Large intestine (tissue), 3 donors: ENCODE measurements at regions not wholly inside any gene's neighbourhood (a gene's known extent, or its start where the extent isn't known, plus 50 kb on each side); places are given as distances from the start of the nearest gene placed in this dataset.

ENCODE experiments used
- DNase-seq, 2 donors: peaks; one replicate each; pipeline versions ENCODE4 v3.0.0 to v3.0.0-alpha.2; 2013
- H3K27ac ChIP-seq: one replicate; pipeline ENCODE4 v1.5.1; 2013; ENCODE audit warnings: low read length
- H3K27me3 ChIP-seq: 2 replicates; pipeline ENCODE4 v1.6.1; 2013; ENCODE audit warnings: low read length; ENCODE audit not compliant: control insufficient read depth, insufficient read depth
- H3K36me3 ChIP-seq: 2 replicates; pipeline ENCODE4 v1.6.1; 2013; ENCODE audit warnings: low read length; ENCODE audit not compliant: control insufficient read depth, insufficient read depth
- H3K4me1 ChIP-seq: one replicate; pipeline ENCODE4 v1.6.1; 2013; ENCODE audit warnings: low read length; ENCODE audit not compliant: control insufficient read depth, insufficient read depth
- H3K4me3 ChIP-seq: one replicate; pipeline ENCODE4 v1.5.1; 2013; ENCODE audit warnings: low read length
- H3K9me3 ChIP-seq: one replicate; pipeline ENCODE4 v1.6.1; 2013; ENCODE audit warnings: mild to moderate bottlenecking, low read depth, low read length, moderate library complexity; ENCODE audit not compliant: control insufficient read depth
- WGBS: methylation state at CpG from one replicate; pipeline ENCODE4 v1.1.5; 2013; ENCODE audit warnings: low lambda C conversion rate; ENCODE audit not compliant: insufficient coverage; 5-methylcytosine and 5-hydroxymethylcytosine counted together

DNA sequence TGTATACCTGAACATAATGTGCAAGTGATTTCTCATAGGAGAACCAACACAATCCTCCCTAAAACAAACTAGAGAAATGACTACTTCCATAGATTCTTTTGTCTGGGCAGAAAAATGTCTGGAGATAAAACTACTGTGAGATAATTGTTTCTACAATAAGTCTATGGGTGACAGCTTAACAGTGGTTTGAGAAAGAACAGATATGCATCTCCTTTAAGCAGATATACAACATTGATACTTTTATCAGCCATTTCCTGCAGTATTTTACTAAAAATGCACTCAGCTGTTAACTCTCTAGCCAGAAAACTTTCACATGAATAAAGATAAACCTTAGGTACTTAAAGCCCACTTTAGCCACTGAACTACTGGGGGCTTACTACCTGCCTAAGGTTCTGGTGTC lies 1132.4 kb downstream of the EFNB2 start:
- Histone ChIP-seq H3K4me1 (no peaks in the 10 kb centered on the region), H3K36me3 (no peaks in the 10 kb centered on the region)
- DNase-seq: no peak

DNA sequence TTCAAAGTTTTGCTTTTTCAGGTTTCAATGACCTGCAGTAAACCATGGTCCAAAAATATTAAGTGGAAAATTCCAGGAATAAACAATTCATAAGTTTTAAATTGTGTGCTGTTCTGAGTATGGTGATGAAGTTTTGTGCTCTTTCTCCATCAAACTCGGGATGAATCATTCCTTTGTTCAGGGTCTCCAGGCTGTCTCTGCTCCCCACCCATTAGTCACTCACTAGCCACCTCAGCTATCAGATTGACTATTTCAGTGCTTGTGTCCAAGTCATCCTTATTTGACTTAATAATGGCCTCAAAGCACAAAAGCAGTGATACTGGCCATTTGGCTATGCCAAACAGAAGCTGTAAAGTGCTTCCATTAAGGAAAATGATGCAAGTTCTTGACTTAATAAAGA lies 1140.4 kb downstream of the EFNB2 start:
- WGBS: 80% methylated on average over 1 of the region's 1 CpG
- H3K4me1 ChIP-seq: no peaks in the 10 kb centered on the region

More for the DNA sequence above, 1132.4 kb downstream of the EFNB2 start:
- H3K9me3 ChIP-seq: no peaks in the 10 kb centered on the region
- H3K27ac ChIP-seq: no peak overlapping the region
- no peaks in the 10 kb centered on the region for H3K27me3 ChIP-seq
- no peak overlapping the region for H3K4me3 ChIP-seq

DNA sequence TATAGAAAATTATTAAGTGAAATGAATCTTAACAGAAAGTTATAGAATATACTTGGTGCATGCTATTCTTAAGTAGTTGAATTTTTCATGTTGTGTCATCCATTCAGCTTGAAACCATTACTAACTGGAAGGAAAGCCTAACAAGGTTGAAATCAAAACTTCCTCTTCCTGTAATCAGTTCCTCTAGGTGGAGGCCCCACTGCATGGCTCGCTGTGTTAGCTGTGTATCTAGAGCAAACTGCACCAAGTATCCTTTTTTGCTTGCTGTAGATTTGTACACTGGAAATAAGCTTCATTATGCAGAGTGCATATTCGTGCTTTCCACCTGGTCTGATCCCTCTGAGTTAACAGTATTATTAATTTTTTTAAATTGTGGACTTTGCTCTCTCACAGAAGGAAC lies 1146.1 kb downstream of the EFNB2 start:
- H3K4me3 ChIP-seq: no peak overlapping the region
- H3K27ac ChIP-seq: no peak overlapping the region
- no peaks in the 10 kb centered on the region for H3K9me3 ChIP-seq
- WGBS: no CpG with 5 or more reads among the region's 2 CpGs
- no peaks in the 10 kb centered on the region for H3K36me3 ChIP-seq
- DNase-seq: no peak
- no peaks in the 10 kb centered on the region for H3K27me3 ChIP-seq
- no peaks in the 10 kb centered on the region for H3K4me1 ChIP-seq

More for the DNA sequence above, 1140.4 kb downstream of the EFNB2 start:
- no peaks in the 10 kb centered on the region for H3K27me3 ChIP-seq
- no peaks in the 10 kb centered on the region for H3K36me3 ChIP-seq
- H3K4me3 ChIP-seq: no peak overlapping the region
- H3K9me3 ChIP-seq: no peaks in the 10 kb centered on the region
- H3K27ac ChIP-seq: no peak overlapping the region
- no peak for DNase-seq

DNA sequence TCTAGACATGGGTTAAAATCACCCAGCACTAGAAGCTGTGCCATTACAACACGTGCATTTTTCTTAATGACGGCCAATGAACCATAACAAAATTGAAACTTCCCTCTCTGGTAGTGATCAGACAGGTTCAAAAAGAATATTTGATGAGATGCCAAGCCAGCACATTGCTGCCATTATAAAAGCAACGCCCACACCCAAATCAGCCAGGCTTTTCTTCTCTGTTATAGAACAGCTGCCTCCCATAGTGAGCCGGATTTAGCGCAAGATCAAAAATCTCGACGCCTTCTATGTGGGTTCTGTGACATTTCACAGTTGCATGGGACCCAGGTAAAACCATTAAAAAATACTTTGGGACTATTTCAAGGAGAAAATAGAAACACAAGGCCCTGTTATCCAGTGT lies 1158.0 kb downstream of the EFNB2 start:
- H3K27me3 ChIP-seq: no peaks in the 10 kb centered on the region
- DNase-seq: no peak
- H3K27ac ChIP-seq: no peak overlapping the region
- no peaks in the 10 kb centered on the region for H3K4me1 ChIP-seq
- WGBS: no CpG with 5 or more reads among the region's 7 CpGs
- no peak overlapping the region for H3K4me3 ChIP-seq
- no peaks in the 10 kb centered on the region for H3K36me3 ChIP-seq
- no peaks in the 10 kb centered on the region for H3K9me3 ChIP-seq

DNA sequence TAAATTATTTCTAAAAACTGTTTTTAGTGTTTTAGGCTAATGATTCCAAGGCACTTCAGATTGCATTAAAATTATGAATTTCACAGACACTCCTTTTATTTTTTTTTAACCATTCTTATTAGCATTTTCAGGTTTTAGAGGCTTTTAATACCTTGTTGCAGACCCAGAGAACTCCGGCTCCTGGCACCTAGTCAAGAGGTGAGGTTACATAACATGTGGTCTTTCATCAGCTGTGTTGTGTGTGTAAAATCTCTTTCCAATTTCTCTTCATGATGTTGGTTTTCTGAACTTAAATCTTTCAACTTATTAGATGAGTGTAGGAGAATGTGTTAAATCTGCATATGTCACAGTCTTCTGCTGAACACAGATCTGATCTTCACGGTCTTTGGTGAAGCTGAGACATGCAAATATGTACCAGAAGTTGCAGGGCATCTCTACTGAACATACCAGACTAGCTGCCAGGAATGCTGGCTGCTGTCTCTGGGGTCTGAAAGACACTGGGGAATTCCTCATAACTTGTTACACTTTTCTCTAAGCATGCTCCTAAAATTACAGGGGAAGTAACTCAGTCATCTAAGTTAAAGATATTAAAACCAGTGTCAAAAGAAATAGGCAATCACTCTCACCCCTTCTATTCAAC lies 1165.3 kb downstream of the EFNB2 start:
- no peaks in the 10 kb centered on the region for H3K4me1 ChIP-seq
- no peak overlapping the region for H3K4me3 ChIP-seq
- H3K36me3 ChIP-seq: no peaks in the 10 kb centered on the region
- H3K27me3 ChIP-seq: no peaks in the 10 kb centered on the region
- no CpG with 5 or more reads among the region's 2 CpGs for WGBS
- no peak for DNase-seq
- H3K27ac ChIP-seq: no peak overlapping the region
- no peaks in the 10 kb centered on the region for H3K9me3 ChIP-seq

DNA sequence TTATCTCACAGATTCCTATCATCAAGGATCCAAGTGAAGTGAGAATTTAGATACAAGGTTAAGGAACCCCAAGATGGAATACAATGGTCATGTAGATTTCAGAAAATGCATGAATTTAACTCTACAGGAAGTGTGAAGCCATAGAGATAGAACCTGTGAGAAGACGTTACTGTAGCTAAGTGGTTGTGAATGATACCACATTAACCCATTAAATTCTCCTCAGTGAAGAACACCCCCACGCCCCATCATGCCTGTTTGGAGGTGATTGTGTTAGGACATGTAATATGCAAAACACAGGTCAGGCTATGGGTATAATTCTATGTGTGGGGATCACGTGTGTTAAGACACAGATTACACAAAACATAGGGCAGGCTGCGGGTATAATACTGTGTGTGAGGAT lies 1166.7 kb downstream of the EFNB2 start:
- Histone ChIP-seq H3K27me3 (no peaks in the 10 kb centered on the region), H3K27ac (no peak overlapping the region), H3K9me3 (no peaks in the 10 kb centered on the region), H3K4me3 (no peak overlapping the region), H3K36me3 (no peaks in the 10 kb centered on the region), H3K4me1 (no peaks in the 10 kb centered on the region)
- 94% methylated on average over 2 of the region's 4 CpGs for WGBS
- no peak for DNase-seq

DNA sequence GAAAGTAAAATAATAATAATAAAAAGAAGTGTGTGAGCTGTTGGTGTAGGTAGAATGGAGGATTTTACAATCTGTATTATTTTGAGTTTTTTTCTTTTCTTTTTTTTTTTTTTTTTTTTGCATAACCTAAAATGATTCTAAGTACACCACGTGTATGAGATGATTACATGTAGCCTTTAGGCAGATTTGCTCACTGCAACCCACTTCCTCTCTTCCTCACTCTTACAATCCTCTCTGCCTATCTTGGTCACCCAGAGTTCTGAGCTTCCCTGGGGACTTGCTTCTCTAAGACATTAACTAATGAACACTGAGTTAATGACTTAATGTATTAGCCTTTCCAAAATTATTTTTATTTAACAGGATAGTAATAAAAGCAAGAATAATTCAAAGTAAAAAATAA lies 1169.6 kb downstream of the EFNB2 start:
- H3K27ac ChIP-seq: no peak overlapping the region
- no peak overlapping the region for H3K4me3 ChIP-seq
- H3K27me3 ChIP-seq: no peaks in the 10 kb centered on the region
- H3K9me3 ChIP-seq: no peaks in the 10 kb centered on the region
- H3K36me3 ChIP-seq: no peaks in the 10 kb centered on the region
- no peaks in the 10 kb centered on the region for H3K4me1 ChIP-seq
- no CpG with 5 or more reads among the region's 1 CpG for WGBS
- no peak for DNase-seq

DNA sequence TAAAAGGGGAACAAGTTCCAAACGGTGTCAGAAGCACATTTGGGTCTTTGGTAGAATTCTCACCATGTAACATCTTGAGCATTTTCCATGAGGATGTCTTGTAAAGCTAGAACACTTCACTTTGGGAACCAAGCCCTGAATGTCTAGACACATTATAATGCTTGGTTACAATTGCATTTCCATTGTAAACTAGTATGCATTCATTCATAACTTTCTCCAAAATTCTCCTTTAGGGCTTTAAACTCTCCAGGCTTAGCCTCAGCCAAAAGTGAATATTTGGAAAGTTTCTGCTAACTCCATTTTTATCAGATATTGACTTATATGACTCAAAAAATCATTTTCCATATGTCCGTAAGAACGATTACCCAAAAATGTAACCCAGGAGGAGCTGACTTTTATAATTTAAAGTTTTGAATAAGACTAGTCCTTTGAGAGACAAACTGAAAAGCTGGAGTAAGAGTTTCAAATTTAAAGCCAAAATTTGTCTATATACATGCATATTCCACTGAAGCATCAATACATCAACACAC lies 1170.4 kb downstream of the EFNB2 start:
- DNase-seq: no peak
- no peaks in the 10 kb centered on the region for H3K36me3 ChIP-seq
- H3K9me3 ChIP-seq: no peaks in the 10 kb centered on the region
- WGBS: 100% methylated on average over 2 of the region's 3 CpGs
- H3K27ac ChIP-seq: no peak overlapping the region
- H3K27me3 ChIP-seq: no peaks in the 10 kb centered on the region
- H3K4me3 ChIP-seq: no peak overlapping the region
- no peaks in the 10 kb centered on the region for H3K4me1 ChIP-seq

DNA sequence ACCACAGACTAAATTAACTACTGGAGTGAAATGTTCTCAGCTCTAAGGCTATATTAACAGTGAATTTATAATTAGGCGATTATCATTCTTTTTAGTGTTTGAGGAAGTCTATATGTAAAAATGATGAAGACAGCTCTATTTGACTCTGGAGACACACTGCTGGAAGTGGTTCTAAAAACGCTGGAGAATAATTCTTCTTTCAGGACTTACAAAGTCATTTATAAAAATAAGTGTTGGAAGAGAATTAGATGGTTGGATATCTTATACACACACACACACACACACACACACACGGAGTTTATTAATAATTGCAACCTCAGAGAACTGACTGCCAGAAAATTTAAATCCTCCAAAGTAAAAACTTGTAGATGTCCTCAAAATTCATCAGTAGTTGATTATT lies 1171.3 kb downstream of the EFNB2 start:
- no peaks in the 10 kb centered on the region for H3K4me1 ChIP-seq
- no peaks in the 10 kb centered on the region for H3K9me3 ChIP-seq
- no peak for DNase-seq
- H3K4me3 ChIP-seq: no peak overlapping the region
- 100% methylated on average over 1 of the region's 3 CpGs for WGBS
- no peak overlapping the region for H3K27ac ChIP-seq
- H3K27me3 ChIP-seq: no peaks in the 10 kb centered on the region
- H3K36me3 ChIP-seq: no peaks in the 10 kb centered on the region

DNA sequence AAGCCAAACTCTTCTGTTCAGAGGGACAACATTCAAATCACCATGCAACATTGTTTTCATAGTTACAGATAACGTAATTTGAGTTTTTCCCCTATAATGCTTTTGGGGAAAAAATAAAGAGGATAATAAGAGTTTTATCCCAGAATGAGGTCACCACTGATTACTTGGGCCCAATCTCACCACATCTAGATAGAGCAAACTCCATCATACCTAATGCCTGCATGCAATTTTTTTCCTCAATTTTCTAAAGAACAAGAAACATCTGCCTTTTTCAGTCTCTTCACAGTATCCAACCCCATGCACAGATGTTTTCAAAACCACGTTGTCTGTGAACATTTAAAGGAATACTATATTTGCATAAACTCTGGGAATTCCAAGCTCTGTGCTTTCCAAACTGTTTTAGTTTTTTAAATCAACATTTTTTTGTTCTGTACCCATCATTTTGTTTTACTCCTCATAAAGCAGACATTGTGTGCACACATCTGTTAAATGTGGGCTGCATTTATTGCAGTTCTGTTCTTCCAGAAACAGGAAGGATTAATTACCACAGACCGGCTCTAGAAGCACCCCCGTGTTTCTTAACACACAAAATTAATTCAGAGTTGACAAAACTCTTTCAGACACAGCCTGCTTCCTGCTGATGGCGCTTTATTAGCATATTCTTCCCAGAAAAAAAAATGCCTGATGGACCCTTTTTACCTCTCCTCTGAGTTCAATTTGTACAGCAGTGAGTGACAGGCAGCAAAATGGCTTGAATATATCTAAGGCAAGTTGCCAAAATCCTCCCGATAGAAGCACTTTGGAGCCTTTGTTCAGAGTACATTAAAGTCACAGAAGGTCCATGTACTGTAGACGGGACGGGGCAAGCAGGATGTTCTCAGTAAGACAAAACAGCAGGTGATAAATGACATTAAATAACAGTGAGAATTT lies 1171.9 kb downstream of the EFNB2 start:
- H3K27ac ChIP-seq: no peak overlapping the region
- DNase-seq: no peak
- H3K36me3 ChIP-seq: no peaks in the 10 kb centered on the region
- WGBS: 75% methylated on average over 2 of the region's 8 CpGs
- no peak overlapping the region for H3K4me3 ChIP-seq
- no peaks in the 10 kb centered on the region for H3K27me3 ChIP-seq
- H3K4me1 ChIP-seq: no peaks in the 10 kb centered on the region
- H3K9me3 ChIP-seq: no peaks in the 10 kb centered on the region
